ENCODE measurements at regions not wholly inside any gene's neighbourhood (a gene's known extent, or its start where the extent isn't known, plus 50 kb on each side); places are given as distances from the start of the nearest gene placed in this dataset.

GRCh38 chr13:111609631-111610030, 289.2 kb downstream of the TEX29 start:
- Histone ChIP-seq H3K27me3 (replicated peaks; ENCODE audit: insufficient read depth, low read depth, low read length, poor library complexity) (peaks cover 68% of the 10 kb centered on the region), H3K36me3 (ENCODE audit: insufficient read depth, low read length, poor library complexity, severe bottlenecking) (no peaks in the 10 kb centered on the region), H3K4me3 (ENCODE audit: low read depth, low read length, poor library complexity, severe bottlenecking) (no peak overlapping the region), H3K27ac (ENCODE audit: low read depth, low read length, poor library complexity, severe bottlenecking) (no peak overlapping the region), H3K9me3 (ENCODE audit: low read depth, low read length, poor library complexity, severe bottlenecking) (no peaks in the 10 kb centered on the region), H3K4me1 (ENCODE audit: insufficient read depth, low read length, poor library complexity, severe bottlenecking) (no peaks in the 10 kb centered on the region)
- intact Hi-C loops (cut with micrococcal nuclease; ENCODE audit: unreplicated experiment) = no loop called here
- TF ChIP-seq CTCF (conservative IDR thresholded peaks at IDR 0.05; ENCODE audit: low read depth, low read length) (no peak), EZH2 (IDR thresholded peaks at IDR 0.05; ENCODE audit: borderline replicate concordance, low read depth, low read length, poor library complexity, severe bottlenecking) (no peak)
- CTCF ChIA-PET = no interaction called here
- no TSS peak for BruUV-seq (replicated peaks)
- POLR2A ChIA-PET (ENCODE audit: low non-redundant PET) = no interaction called here
- DNase-seq (ENCODE audit: low spot score) = no peak

GRCh38 chr13:111610081-111610480, 289.6 kb downstream of the TEX29 start:
- no peak overlapping the region for H3K27ac ChIP-seq (ENCODE audit: low read depth, low read length, poor library complexity, severe bottlenecking)
- no peak overlapping the region for H3K4me3 ChIP-seq (ENCODE audit: low read depth, low read length, poor library complexity, severe bottlenecking)
- intact Hi-C loops (cut with micrococcal nuclease; ENCODE audit: unreplicated experiment) = no loop called here
- H3K9me3 ChIP-seq (ENCODE audit: low read depth, low read length, poor library complexity, severe bottlenecking) = no peaks in the 10 kb centered on the region
- no peaks in the 10 kb centered on the region for H3K36me3 ChIP-seq (ENCODE audit: insufficient read depth, low read length, poor library complexity, severe bottlenecking)
- H3K27me3 ChIP-seq (replicated peaks; ENCODE audit: insufficient read depth, low read depth, low read length, poor library complexity) = peaks cover 73% of the 10 kb centered on the region
- no peaks in the 10 kb centered on the region for H3K4me1 ChIP-seq (ENCODE audit: insufficient read depth, low read length, poor library complexity, severe bottlenecking)
- BruUV-seq (replicated peaks) = no TSS peak
- no peak for DNase-seq (ENCODE audit: low spot score)
- ChIA-PET POLR2A (ENCODE audit: low non-redundant PET) (no interaction called here), CTCF (no interaction called here)
- TF ChIP-seq EZH2 (IDR thresholded peaks at IDR 0.05; ENCODE audit: borderline replicate concordance, low read depth, low read length, poor library complexity, severe bottlenecking) = no peak
- no peak for TF ChIP-seq CTCF (conservative IDR thresholded peaks at IDR 0.05; ENCODE audit: low read depth, low read length)

- intact Hi-C loops (cut with micrococcal nuclease; ENCODE audit: unreplicated experiment) = no loop called here
- no peaks in the 10 kb centered on the region for H3K9me3 ChIP-seq (ENCODE audit: low read depth, low read length, poor library complexity, severe bottlenecking)
- no peak for TF ChIP-seq EZH2 (IDR thresholded peaks at IDR 0.05; ENCODE audit: borderline replicate concordance, low read depth, low read length, poor library complexity, severe bottlenecking)
- ChIA-PET CTCF (no interaction called here), POLR2A (ENCODE audit: low non-redundant PET) (no interaction called here)
- H3K36me3 ChIP-seq (ENCODE audit: insufficient read depth, low read length, poor library complexity, severe bottlenecking) = no peaks in the 10 kb centered on the region
- no peak overlapping the region for H3K4me3 ChIP-seq (ENCODE audit: low read depth, low read length, poor library complexity, severe bottlenecking)
- BruUV-seq (replicated peaks) = no TSS peak
- H3K27ac ChIP-seq (ENCODE audit: low read depth, low read length, poor library complexity, severe bottlenecking) = no peak overlapping the region
- H3K27me3 ChIP-seq (replicated peaks; ENCODE audit: insufficient read depth, low read depth, low read length, poor library complexity) = peaks cover 81% of the 10 kb centered on the region
- no peaks in the 10 kb centered on the region for H3K4me1 ChIP-seq (ENCODE audit: insufficient read depth, low read length, poor library complexity, severe bottlenecking)
- DNase-seq (ENCODE audit: low spot score) = no peak
Observed at GRCh38 chr13:111610879-111611278, 290.4 kb downstream of the TEX29 start.

- no peak overlapping the region for H3K4me3 ChIP-seq (ENCODE audit: low read depth, low read length, poor library complexity, severe bottlenecking)
- no peak for TF ChIP-seq EZH2 (IDR thresholded peaks at IDR 0.05; ENCODE audit: borderline replicate concordance, low read depth, low read length, poor library complexity, severe bottlenecking)
- no peak for TF ChIP-seq CTCF (conservative IDR thresholded peaks at IDR 0.05; ENCODE audit: low read depth, low read length)
- no peak overlapping the region for H3K27ac ChIP-seq (ENCODE audit: low read depth, low read length, poor library complexity, severe bottlenecking)
- POLR2A ChIA-PET (ENCODE audit: low non-redundant PET) = no interaction called here
- no TSS peak for BruUV-seq (replicated peaks)
- no peaks in the 10 kb centered on the region for H3K9me3 ChIP-seq (ENCODE audit: low read depth, low read length, poor library complexity, severe bottlenecking)
- CTCF ChIA-PET = no interaction called here
- H3K27me3 ChIP-seq (replicated peaks; ENCODE audit: insufficient read depth, low read depth, low read length, poor library complexity) = peaks cover 89% of the 10 kb centered on the region
- H3K36me3 ChIP-seq (ENCODE audit: insufficient read depth, low read length, poor library complexity, severe bottlenecking) = no peaks in the 10 kb centered on the region
- intact Hi-C loops (cut with micrococcal nuclease; ENCODE audit: unreplicated experiment) = no loop called here
- no peaks in the 10 kb centered on the region for H3K4me1 ChIP-seq (ENCODE audit: insufficient read depth, low read length, poor library complexity, severe bottlenecking)
- DNase-seq (ENCODE audit: low spot score) = no peak
Observed at GRCh38 chr13:111611651-111612050, 291.2 kb downstream of the TEX29 start.
